GM12873 (cell line): ENCODE measurements at regions not wholly inside any gene's neighbourhood (a gene's known extent, or its start where the extent isn't known, plus 50 kb on each side); places are given as distances from the start of the nearest gene placed in this dataset.

ENCODE experiments used
- CTCF ChIP-seq: IDR thresholded peaks from 2 replicates; pipeline ENCODE4 v1.5.1; 2012; ENCODE audit warnings: low read depth, mild to moderate bottlenecking, moderate library complexity, low read length, control low read depth; ENCODE audit not compliant: insufficient read depth; ENCODE audit errors: missing control alignments

- no peak for TF ChIP-seq CTCF
These were observed 673.4 kb upstream of the KIF2B start for GRCh38 chr17:53149316-53149715.

- TF ChIP-seq CTCF = no peak
These were observed 674.7 kb upstream of the KIF2B start for GRCh38 chr17:53148058-53148457.

GRCh38 chr17:53142890-53143289 lies 679.8 kb upstream of the KIF2B start:
- no peak for TF ChIP-seq CTCF

- TF ChIP-seq CTCF = no peak
These were observed 681.0 kb upstream of the KIF2B start for GRCh38 chr17:53141731-53142130.

- no peak for TF ChIP-seq CTCF
These were observed 681.4 kb upstream of the KIF2B start for GRCh38 chr17:53141280-53141679.

GRCh38 chr17:53137869-53138268 lies 684.9 kb upstream of the KIF2B start:
- no peak for TF ChIP-seq CTCF

GRCh38 chr17:53135969-53136368 lies 686.8 kb upstream of the KIF2B start:
- no peak for TF ChIP-seq CTCF
